Neural cell (in vitro differentiated cells): ENCODE measurements at regions not wholly inside any gene's neighbourhood (a gene's known extent, or its start where the extent isn't known, plus 50 kb on each side); places are given as distances from the start of the nearest gene placed in this dataset.

Experiments used
- H2AFZ ChIP-seq: fragments of 200-600, 300-800 bp; sonication (generic), shearing (Covaris generic); 2 replicates; pipeline ENCODE4 v1.6.0; 2014; ENCODE audit warnings: low read depth, mild to moderate bottlenecking, antibody characterized with exemption, low read length, moderate library complexity
- H3F3A ChIP-seq: fragments of 200-600 bp; shearing (Covaris generic); 2 replicates; pipeline ENCODE4 v1.6.1; 2016; ENCODE audit warnings: mild to moderate bottlenecking, moderate library complexity, mixed read lengths, antibody characterized with exemption, low read length; ENCODE audit not compliant: insufficient read depth, poor library complexity, severe bottlenecking
- H3K27ac ChIP-seq: fragments of 200-600, 300-800 bp; sonication (generic), shearing (Covaris generic); 2 replicates; pipeline ENCODE4 v1.5.1; 2014; ENCODE audit warnings: mild to moderate bottlenecking, low read length, moderate library complexity
- H3K27me3 ChIP-seq: fragments of 300-800, 200-600 bp; sonication (generic), shearing (Covaris generic); 2 replicates; pipeline ENCODE4 v1.6.0; 2014; ENCODE audit warnings: mild to moderate bottlenecking, low read depth, low read length, moderate library complexity; ENCODE audit not compliant: insufficient read depth
- H3K36me3 ChIP-seq: fragments of 300-800, 200-600 bp; sonication (generic), shearing (Covaris generic); 2 replicates; pipeline ENCODE4 v1.5.1; 2014; ENCODE audit warnings: mild to moderate bottlenecking, antibody characterized with exemption, low read length, moderate library complexity; ENCODE audit not compliant: insufficient read depth
- H3K4me2 ChIP-seq: fragments of 300-800, 200-600 bp; sonication (generic), shearing (Covaris generic); 2 replicates; pipeline ENCODE4 v1.6.0; 2014; ENCODE audit warnings: mild to moderate bottlenecking, low read length
- H3K4me3 ChIP-seq: fragments of 300-800, 200-600 bp; sonication (generic), shearing (Covaris generic); 2 replicates; pipeline ENCODE4 v1.5.1; 2014; ENCODE audit warnings: mild to moderate bottlenecking, low read length, moderate library complexity
- H3K79me2 ChIP-seq: fragments of 200-600 bp; shearing (Covaris generic); replicated peaks from 2 replicates; pipeline ENCODE4 v1.6.0; 2014; ENCODE audit warnings: mild to moderate bottlenecking, low read length, moderate library complexity; ENCODE audit not compliant: insufficient read depth
- H3K9ac ChIP-seq: fragments of 300-800, 200-600 bp; sonication (generic), shearing (Covaris generic); 2 replicates; pipeline ENCODE4 v1.6.1; 2016; ENCODE audit warnings: mild to moderate bottlenecking, low read length, mixed read lengths
- H3K9me2 ChIP-seq: fragments of 200-600 bp; shearing (Covaris generic); 2 replicates; pipeline ENCODE4 v1.6.1; 2016; ENCODE audit warnings: mild to moderate bottlenecking, low read length, mixed read lengths; ENCODE audit not compliant: insufficient read depth
- H3K9me3 ChIP-seq: fragments of 200-600, 300-800 bp; sonication (generic), shearing (Covaris generic); 2 replicates; pipeline ENCODE4 v1.6.1; 2016; ENCODE audit warnings: mild to moderate bottlenecking, mixed run types, low read length, moderate library complexity, mixed read lengths
- H4K20me1 ChIP-seq: fragments of 200-600 bp; shearing (Covaris generic); 2 replicates; pipeline ENCODE4 v1.6.1; 2016; ENCODE audit warnings: mild to moderate bottlenecking, mixed run types; ENCODE audit not compliant: insufficient read depth
- EP300 ChIP-seq: fragments of 450-650 bp; conservative IDR thresholded peaks from 2 replicates; pipeline ENCODE4 v1.6.1; 2014; ENCODE audit warnings: antibody characterized with exemption, mild to moderate bottlenecking, moderate library complexity; ENCODE audit not compliant: poor library complexity, severe bottlenecking
- EZH2 ChIP-seq: fragments of 200-600, 300-800 bp; shearing (Covaris generic), sonication (generic); IDR thresholded peaks from 2 replicates; pipeline ENCODE4 v1.6.1; 2014; ENCODE audit warnings: antibody characterized with exemption, low read length, borderline replicate concordance, mild to moderate bottlenecking; ENCODE audit not compliant: insufficient read depth, poor library complexity, severe bottlenecking
- MXI1 ChIP-seq: fragments of 450-650 bp; conservative IDR thresholded peaks from 2 replicates; pipeline ENCODE4 v1.6.1; 2014; ENCODE audit warnings: antibody characterized with exemption, mild to moderate bottlenecking; ENCODE audit not compliant: poor library complexity, severe bottlenecking
- POLR2AphosphoS5 ChIP-seq: IDR thresholded peaks from 2 replicates; pipeline ENCODE4 v1.6.1; 2012
- RAD21 ChIP-seq: fragments of 450-650 bp; conservative IDR thresholded peaks from 2 replicates; pipeline ENCODE4 v1.6.1; 2014; ENCODE audit warnings: antibody characterized with exemption, mild to moderate bottlenecking, moderate library complexity
- SMC3 ChIP-seq: fragments of 450-650 bp; conservative IDR thresholded peaks from 2 replicates; pipeline ENCODE4 v1.6.1; 2014; ENCODE audit warnings: antibody characterized with exemption, mild to moderate bottlenecking, moderate library complexity; ENCODE audit not compliant: poor library complexity
- TAF1 ChIP-seq: IDR thresholded peaks from 2 replicates; pipeline ENCODE4 v1.6.1; 2012; ENCODE audit warnings: low read depth
- TF ChIP-seq, protein P1 (sequence below): IDR thresholded peaks from 2 replicates; pipeline ENCODE4 v1.6.1; 2012; ENCODE audit warnings: borderline replicate concordance
- TF ChIP-seq, protein P2 (sequence below): fragments of 450-650 bp; IDR thresholded peaks from 2 replicates; pipeline ENCODE4 v1.5.1; 2014; ENCODE audit warnings: antibody characterized with exemption, mild to moderate bottlenecking, moderate library complexity; ENCODE audit not compliant: poor library complexity, severe bottlenecking

DNA sequence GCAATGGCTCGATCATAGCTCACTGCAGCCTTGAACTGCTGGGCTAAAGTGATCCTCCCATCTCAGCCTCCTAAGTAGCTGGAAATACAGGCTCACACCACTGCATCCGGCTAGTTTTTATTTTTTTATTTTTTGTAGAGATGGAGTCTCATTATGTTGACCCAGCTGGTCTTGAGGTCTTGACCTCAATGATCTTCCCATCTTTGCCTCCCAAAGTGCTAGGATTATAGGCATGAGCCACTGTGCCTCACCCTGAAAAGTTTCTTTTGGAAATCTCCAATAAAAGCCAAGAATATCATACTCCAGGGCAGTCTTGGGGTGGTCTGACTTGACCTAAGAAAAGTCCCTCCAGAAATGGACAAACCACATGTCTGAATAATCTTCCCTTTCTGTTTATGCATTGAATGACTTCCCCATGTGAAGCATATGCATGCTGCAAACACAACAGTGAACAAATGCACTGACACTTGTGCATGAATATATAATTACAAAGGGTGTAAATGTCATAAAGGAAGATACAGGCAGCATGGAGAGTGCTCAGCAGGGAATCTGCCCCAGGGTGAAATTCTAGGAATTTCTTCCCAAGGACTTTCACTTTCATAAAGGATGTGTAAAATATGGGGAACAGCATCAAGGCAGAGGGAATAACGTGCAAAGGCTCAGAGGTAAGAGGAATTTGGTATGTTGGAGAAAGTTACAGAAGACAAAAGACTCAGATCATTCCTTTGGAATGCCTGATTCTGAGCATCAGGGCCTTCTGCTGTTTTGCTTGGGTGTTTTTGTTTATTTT lies 142.4 kb upstream of the LYZL1 start:
- Histone ChIP-seq H2AFZ (no peak overlapping the region), H3K4me3 (no peak overlapping the region), H3K9ac (no peak overlapping the region), H3K9me2 (no peaks in the 10 kb centered on the region), H3K9me3 (no peaks in the 10 kb centered on the region), H3K27ac (no peak overlapping the region), H3F3A (no peaks in the 10 kb centered on the region), H3K79me2 (no peaks in the 10 kb centered on the region), H4K20me1 (no peaks in the 10 kb centered on the region), H3K4me2 (no peak overlapping the region), H3K36me3 (no peaks in the 10 kb centered on the region), H3K27me3 (no peaks in the 10 kb centered on the region)
- TF ChIP-seq TAF1 (no peak), RAD21 (no peak), MXI1 (no peak)

DNA sequence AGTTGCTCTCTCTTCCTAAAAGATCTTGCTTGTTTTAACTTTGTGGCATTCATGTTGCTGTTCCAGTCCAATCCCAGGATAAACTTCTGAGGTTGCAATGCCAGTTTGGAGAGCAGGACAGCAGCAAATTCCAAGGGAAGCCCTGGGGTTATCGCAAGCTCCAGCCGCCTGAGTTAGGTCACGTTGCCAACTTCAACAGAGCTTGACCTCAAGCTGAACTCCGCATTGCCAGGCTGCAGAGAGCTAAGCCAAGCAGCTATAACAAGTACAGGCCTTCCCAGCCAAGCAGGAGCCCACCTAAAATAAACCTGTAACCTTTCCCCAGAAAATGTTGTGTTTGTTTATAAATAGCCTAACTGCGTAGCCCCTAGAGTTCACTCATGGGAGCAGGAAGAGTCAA lies 138.9 kb upstream of the LYZL1 start:
- Histone ChIP-seq H3K4me2 (no peak overlapping the region), H3K79me2 (no peaks in the 10 kb centered on the region), H4K20me1 (no peaks in the 10 kb centered on the region), H3K9me3 (no peaks in the 10 kb centered on the region), H3K9ac (no peak overlapping the region), H3K27ac (no peak overlapping the region), H3K36me3 (no peaks in the 10 kb centered on the region), H3K9me2 (no peaks in the 10 kb centered on the region), H2AFZ (no peak overlapping the region), H3K4me3 (no peak overlapping the region), H3K27me3 (no peaks in the 10 kb centered on the region), H3F3A (no peaks in the 10 kb centered on the region)
- TF ChIP-seq EP300: no peak
- TF ChIP-seq EZH2: no peak
- TF ChIP-seq, protein P1, sequence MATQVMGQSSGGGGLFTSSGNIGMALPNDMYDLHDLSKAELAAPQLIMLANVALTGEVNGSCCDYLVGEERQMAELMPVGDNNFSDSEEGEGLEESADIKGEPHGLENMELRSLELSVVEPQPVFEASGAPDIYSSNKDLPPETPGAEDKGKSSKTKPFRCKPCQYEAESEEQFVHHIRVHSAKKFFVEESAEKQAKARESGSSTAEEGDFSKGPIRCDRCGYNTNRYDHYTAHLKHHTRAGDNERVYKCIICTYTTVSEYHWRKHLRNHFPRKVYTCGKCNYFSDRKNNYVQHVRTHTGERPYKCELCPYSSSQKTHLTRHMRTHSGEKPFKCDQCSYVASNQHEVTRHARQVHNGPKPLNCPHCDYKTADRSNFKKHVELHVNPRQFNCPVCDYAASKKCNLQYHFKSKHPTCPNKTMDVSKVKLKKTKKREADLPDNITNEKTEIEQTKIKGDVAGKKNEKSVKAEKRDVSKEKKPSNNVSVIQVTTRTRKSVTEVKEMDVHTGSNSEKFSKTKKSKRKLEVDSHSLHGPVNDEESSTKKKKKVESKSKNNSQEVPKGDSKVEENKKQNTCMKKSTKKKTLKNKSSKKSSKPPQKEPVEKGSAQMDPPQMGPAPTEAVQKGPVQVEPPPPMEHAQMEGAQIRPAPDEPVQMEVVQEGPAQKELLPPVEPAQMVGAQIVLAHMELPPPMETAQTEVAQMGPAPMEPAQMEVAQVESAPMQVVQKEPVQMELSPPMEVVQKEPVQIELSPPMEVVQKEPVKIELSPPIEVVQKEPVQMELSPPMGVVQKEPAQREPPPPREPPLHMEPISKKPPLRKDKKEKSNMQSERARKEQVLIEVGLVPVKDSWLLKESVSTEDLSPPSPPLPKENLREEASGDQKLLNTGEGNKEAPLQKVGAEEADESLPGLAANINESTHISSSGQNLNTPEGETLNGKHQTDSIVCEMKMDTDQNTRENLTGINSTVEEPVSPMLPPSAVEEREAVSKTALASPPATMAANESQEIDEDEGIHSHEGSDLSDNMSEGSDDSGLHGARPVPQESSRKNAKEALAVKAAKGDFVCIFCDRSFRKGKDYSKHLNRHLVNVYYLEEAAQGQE: no peak
- no peak for TF ChIP-seq MXI1

DNA sequence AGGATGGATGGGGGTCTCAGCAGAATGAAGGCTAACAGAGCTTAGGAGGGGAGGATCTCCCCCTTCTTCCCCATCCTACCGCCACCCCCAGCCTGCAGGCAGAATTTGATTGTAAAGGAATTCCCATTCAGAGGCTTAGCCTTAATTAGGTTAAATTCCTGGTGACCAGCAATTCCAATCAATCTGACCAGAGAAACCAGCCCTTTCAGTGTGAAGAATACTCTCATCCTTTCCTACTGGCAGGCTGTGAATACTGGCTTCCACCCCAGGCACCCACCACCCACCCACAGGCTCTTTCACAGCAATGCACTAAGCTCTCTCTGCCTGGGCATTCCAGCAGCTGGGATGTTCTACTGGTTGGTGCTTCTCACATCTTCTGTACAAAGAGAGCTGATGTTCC lies 137.9 kb upstream of the LYZL1 start:
- Histone ChIP-seq H3K9me3 (no peaks in the 10 kb centered on the region), H3K79me2 (no peaks in the 10 kb centered on the region), H3K27ac (no peak overlapping the region), H3K4me2 (no peak overlapping the region), H4K20me1 (no peaks in the 10 kb centered on the region), H3K9ac (no peak overlapping the region), H3K4me3 (no peak overlapping the region), H2AFZ (no peak overlapping the region), H3K27me3 (no peaks in the 10 kb centered on the region), H3F3A (no peaks in the 10 kb centered on the region), H3K9me2 (no peaks in the 10 kb centered on the region), H3K36me3 (no peaks in the 10 kb centered on the region)
- no peak for TF ChIP-seq EZH2
- TF ChIP-seq POLR2AphosphoS5: no peak
- no peak for TF ChIP-seq EP300
- TF ChIP-seq, protein P1: no peak
- TF ChIP-seq TAF1: no peak
- no peak for TF ChIP-seq SMC3
- no peak for TF ChIP-seq RAD21
- TF ChIP-seq, protein P2, sequence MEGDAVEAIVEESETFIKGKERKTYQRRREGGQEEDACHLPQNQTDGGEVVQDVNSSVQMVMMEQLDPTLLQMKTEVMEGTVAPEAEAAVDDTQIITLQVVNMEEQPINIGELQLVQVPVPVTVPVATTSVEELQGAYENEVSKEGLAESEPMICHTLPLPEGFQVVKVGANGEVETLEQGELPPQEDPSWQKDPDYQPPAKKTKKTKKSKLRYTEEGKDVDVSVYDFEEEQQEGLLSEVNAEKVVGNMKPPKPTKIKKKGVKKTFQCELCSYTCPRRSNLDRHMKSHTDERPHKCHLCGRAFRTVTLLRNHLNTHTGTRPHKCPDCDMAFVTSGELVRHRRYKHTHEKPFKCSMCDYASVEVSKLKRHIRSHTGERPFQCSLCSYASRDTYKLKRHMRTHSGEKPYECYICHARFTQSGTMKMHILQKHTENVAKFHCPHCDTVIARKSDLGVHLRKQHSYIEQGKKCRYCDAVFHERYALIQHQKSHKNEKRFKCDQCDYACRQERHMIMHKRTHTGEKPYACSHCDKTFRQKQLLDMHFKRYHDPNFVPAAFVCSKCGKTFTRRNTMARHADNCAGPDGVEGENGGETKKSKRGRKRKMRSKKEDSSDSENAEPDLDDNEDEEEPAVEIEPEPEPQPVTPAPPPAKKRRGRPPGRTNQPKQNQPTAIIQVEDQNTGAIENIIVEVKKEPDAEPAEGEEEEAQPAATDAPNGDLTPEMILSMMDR: no peak
- no peak for TF ChIP-seq MXI1
